H9 (cell line): ENCODE measurements at regions not wholly inside any gene's neighbourhood (a gene's known extent, or its start where the extent isn't known, plus 50 kb on each side); places are given as distances from the start of the nearest gene placed in this dataset.

ENCODE experiments used
- DNase-seq: peaks from one replicate; pipeline ENCODE4 v3.0.0-alpha.2; 2017
- H2AFZ ChIP-seq: one replicate; pipeline ENCODE4 v1.6.1; 2013; ENCODE audit warnings: mild to moderate bottlenecking, low read length, control low read depth, moderate library complexity
- H2AK5ac ChIP-seq: 2 replicates; pipeline ENCODE4 v1.6.1; 2013; ENCODE audit warnings: low read length, control low read depth, mixed read lengths; ENCODE audit not compliant: insufficient read length
- H2BK120ac ChIP-seq: one replicate; pipeline ENCODE4 v1.6.1; 2013; ENCODE audit warnings: low read depth, mild to moderate bottlenecking, low read length, control low read depth, inconsistent platforms; ENCODE audit not compliant: poor library complexity, severe bottlenecking
- H2BK12ac ChIP-seq: 2 replicates; pipeline ENCODE4 v1.6.1; 2013; ENCODE audit warnings: low read length, control low read depth, mixed read lengths, low read depth; ENCODE audit not compliant: insufficient read length
- H2BK15ac ChIP-seq: 2 replicates; pipeline ENCODE4 v1.6.1; 2013; ENCODE audit warnings: low read depth, low read length, control low read depth
- H2BK20ac ChIP-seq: one replicate; pipeline ENCODE4 v1.6.1; 2013; ENCODE audit warnings: low read depth, mild to moderate bottlenecking, low read length, control low read depth, inconsistent platforms; ENCODE audit not compliant: poor library complexity, severe bottlenecking
- H2BK5ac ChIP-seq: 2 replicates; pipeline ENCODE4 v1.6.1; 2013; ENCODE audit warnings: low read length, control low read depth, mixed read lengths; ENCODE audit not compliant: insufficient read length
- H3K14ac ChIP-seq: 2 replicates; pipeline ENCODE4 v1.6.1; 2013; ENCODE audit warnings: low read length, control low read depth; ENCODE audit not compliant: insufficient read depth
- H3K18ac ChIP-seq: 2 replicates; pipeline ENCODE4 v1.6.1; 2013; ENCODE audit warnings: low read depth, mild to moderate bottlenecking, mixed read lengths, low read length, control low read depth; ENCODE audit not compliant: insufficient read length
- H3K23ac ChIP-seq: 2 replicates; pipeline ENCODE4 v1.6.1; 2013; ENCODE audit warnings: low read length, control low read depth, mixed read lengths, low read depth; ENCODE audit not compliant: insufficient read length
- H3K23me2 ChIP-seq: 2 replicates; pipeline ENCODE4 v1.6.1; 2013; ENCODE audit warnings: low read depth, mild to moderate bottlenecking, mixed read lengths, low read length, control low read depth; ENCODE audit not compliant: insufficient read length, poor library complexity, severe bottlenecking
- H3K27ac ChIP-seq: 2 replicates; pipeline ENCODE4 v1.5.1; 2013; ENCODE audit warnings: low read length, control low read depth, mixed read lengths, low read depth; ENCODE audit not compliant: insufficient read length
- H3K27me3 ChIP-seq: 2 replicates; pipeline ENCODE4 v1.6.1; 2013; ENCODE audit warnings: low read length, control low read depth, inconsistent platforms; ENCODE audit not compliant: insufficient read depth
- H3K4ac ChIP-seq: 2 replicates; pipeline ENCODE4 v1.6.1; 2013; ENCODE audit warnings: low read depth, mild to moderate bottlenecking, control low read depth, inconsistent platforms, low read length, moderate library complexity
- H3K4me1 ChIP-seq: 2 replicates; pipeline ENCODE4 v1.6.1; 2013; ENCODE audit warnings: low read length, control low read depth, inconsistent platforms; ENCODE audit not compliant: insufficient read depth
- H3K4me2 ChIP-seq: 2 replicates; pipeline ENCODE4 v1.6.1; 2013; ENCODE audit warnings: low read length, control low read depth, mixed read lengths; ENCODE audit not compliant: insufficient read length, insufficient read depth
- H3K56ac ChIP-seq: 2 replicates; pipeline ENCODE4 v1.6.1; 2013; ENCODE audit warnings: low read depth, mild to moderate bottlenecking, mixed read lengths, low read length, control low read depth; ENCODE audit not compliant: insufficient read length
- H3K79me1 ChIP-seq: 2 replicates; pipeline ENCODE4 v1.6.1; 2013; ENCODE audit warnings: low read depth, mild to moderate bottlenecking, moderate library complexity, low read length, control low read depth, inconsistent platforms; ENCODE audit not compliant: insufficient read depth, poor library complexity, severe bottlenecking
- H3K79me2 ChIP-seq: 2 replicates; pipeline ENCODE4 v1.6.1; 2013; ENCODE audit warnings: low read length, control low read depth, inconsistent platforms; ENCODE audit not compliant: insufficient read depth
- H3K9ac ChIP-seq: 2 replicates; pipeline ENCODE4 v1.6.1; 2013; ENCODE audit warnings: low read length, control low read depth, mixed read lengths; ENCODE audit not compliant: insufficient read length; ENCODE audit errors: extremely low read depth
- H3K9me3 ChIP-seq: one replicate; pipeline ENCODE4 v1.6.1; 2013; ENCODE audit warnings: low read depth, low read length, inconsistent platforms; ENCODE audit not compliant: control insufficient read depth
- H3T11ph ChIP-seq: one replicate; pipeline ENCODE4 v1.6.1; 2013; ENCODE audit warnings: mild to moderate bottlenecking, low read length, control low read depth, inconsistent platforms
- H4K20me1 ChIP-seq: one replicate; pipeline ENCODE4 v1.6.1; 2013; ENCODE audit not compliant: control insufficient read depth, insufficient read length, insufficient read depth
- H4K5ac ChIP-seq: 2 replicates; pipeline ENCODE4 v1.6.1; 2013; ENCODE audit warnings: low read depth, mild to moderate bottlenecking, mixed read lengths, low read length, control low read depth; ENCODE audit not compliant: insufficient read length
- H4K8ac ChIP-seq: replicated peaks from 2 replicates; pipeline ENCODE4 v1.6.1; 2013; ENCODE audit warnings: low read length, control low read depth, mixed read lengths, low read depth; ENCODE audit not compliant: insufficient read length
- H4K91ac ChIP-seq: 2 replicates; pipeline ENCODE4 v1.6.1; 2013; ENCODE audit warnings: low read depth, mild to moderate bottlenecking, moderate library complexity, mixed read lengths, low read length, control low read depth; ENCODE audit not compliant: insufficient read length
- H3K27ac Mint-ChIP-seq, 3 experiments: 2 replicates in 2 of 3; 3 replicates in 1 of 3; pipeline ENCODE4 v1.8.0; 2020 to 2021; ENCODE audit warnings: mixed read lengths in 3 of 3, mild to moderate bottlenecking in 1 of 3, moderate library complexity in 1 of 3
- H3K27me3 Mint-ChIP-seq: 2 replicates; pipeline ENCODE4 v1.8.0; 2021; ENCODE audit warnings: low read depth, mild to moderate bottlenecking, moderate library complexity, mixed read lengths
- H3K36me3 Mint-ChIP-seq, 3 experiments: 2 replicates in 2 of 3; 3 replicates in 1 of 3; pipeline ENCODE4 v1.8.0; 2020 to 2021; ENCODE audit warnings: low read depth in 3 of 3, mixed read lengths in 3 of 3; ENCODE audit not compliant: insufficient read depth in 1 of 3
- H3K4me1 Mint-ChIP-seq, 2 experiments: 2 replicates each; pipeline ENCODE4 v1.8.0; 2020; ENCODE audit warnings: mixed read lengths in 2 of 2
- H3K4me3 Mint-ChIP-seq, 2 experiments: 2 replicates in 1 of 2; 3 replicates in 1 of 2; pipeline ENCODE4 v1.8.0; 2020 to 2021; ENCODE audit warnings: mild to moderate bottlenecking in 2 of 2, mixed read lengths in 2 of 2, moderate library complexity in 1 of 2
- H3K9me3 Mint-ChIP-seq, 2 experiments: 2 replicates in 1 of 2; 3 replicates in 1 of 2; pipeline ENCODE4 v1.8.0; 2020; ENCODE audit warnings: mild to moderate bottlenecking in 2 of 2, mixed read lengths in 2 of 2, moderate library complexity in 1 of 2
- WGBS: extraction: QIAGEN DNeasy Blood & Tissue Kit; methylation state at CpG from one replicate; pipeline ENCODE4 v1.1.7; 2013; ENCODE audit warnings: missing lambda C conversion rate, low lambda C conversion rate, mixed read lengths; ENCODE audit not compliant: insufficient read length; ENCODE audit errors: extremely low coverage; 5-methylcytosine and 5-hydroxymethylcytosine counted together
- TF ChIP-seq, protein P1 (sequence below): fragments of 200-600 bp; sonication (generic); conservative IDR thresholded peaks from 3 replicates; pipeline ENCODE4 v1.8.0; 2021; ENCODE audit warnings: antibody characterized with exemption, mild to moderate bottlenecking

GRCh38 chr18:77899972-77900754, 650.5 kb downstream of the GALR1 start:
- Histone ChIP-seq H3K18ac (peak overlapping the region; percentile 70), H3K4ac (no peak overlapping the region), H2BK15ac (no peak overlapping the region; the same call in 1 of the 2 replicates), H3K79me1 (no peaks in the 10 kb centered on the region), H3K27me3 (no peaks in the 10 kb centered on the region), H3K23me2 (peaks cover 7% of the 10 kb centered on the region), H2BK20ac (no peak overlapping the region), H2BK12ac (no peak overlapping the region), H3T11ph (no peak overlapping the region), H2AFZ (peak overlapping the region; percentile 95), H3K23ac (no peak overlapping the region), H3K14ac (peak overlapping the region; percentile 87), H3K4me2 (peak overlapping the region; percentile 62), H2AK5ac (no peak overlapping the region), H2BK120ac (no peak overlapping the region), H4K20me1 (no peaks in the 10 kb centered on the region), H3K79me2 (no peaks in the 10 kb centered on the region), H4K8ac (no peak overlapping the region), H3K27ac (no peak overlapping the region), H4K5ac (no peak overlapping the region), H4K91ac (no peak overlapping the region), H3K56ac (no peak overlapping the region), H3K4me1 (no peaks in the 10 kb centered on the region; the same call in 1 of the 2 replicates), H2BK5ac (no peak overlapping the region), H3K9me3 (no peaks in the 10 kb centered on the region), H3K9ac (peak overlapping the region; percentile 19)
- Mint-ChIP-seq H3K27me3 (peaks cover 1% of the 10 kb centered on the region; the same call in 1 of the 2 replicates), H3K27ac (no peak overlapping the region), H3K36me3 (no peaks in the 10 kb centered on the region), H3K4me3 (peak overlapping the region; percentile 71 to 74), H3K9me3 (no peaks in the 10 kb centered on the region), H3K4me1 (peaks cover 23 to 25% of the 10 kb centered on the region in 2 experiments)
- no CpG with 5 or more reads among the region's 64 CpGs for WGBS
- TF ChIP-seq, protein P1, sequence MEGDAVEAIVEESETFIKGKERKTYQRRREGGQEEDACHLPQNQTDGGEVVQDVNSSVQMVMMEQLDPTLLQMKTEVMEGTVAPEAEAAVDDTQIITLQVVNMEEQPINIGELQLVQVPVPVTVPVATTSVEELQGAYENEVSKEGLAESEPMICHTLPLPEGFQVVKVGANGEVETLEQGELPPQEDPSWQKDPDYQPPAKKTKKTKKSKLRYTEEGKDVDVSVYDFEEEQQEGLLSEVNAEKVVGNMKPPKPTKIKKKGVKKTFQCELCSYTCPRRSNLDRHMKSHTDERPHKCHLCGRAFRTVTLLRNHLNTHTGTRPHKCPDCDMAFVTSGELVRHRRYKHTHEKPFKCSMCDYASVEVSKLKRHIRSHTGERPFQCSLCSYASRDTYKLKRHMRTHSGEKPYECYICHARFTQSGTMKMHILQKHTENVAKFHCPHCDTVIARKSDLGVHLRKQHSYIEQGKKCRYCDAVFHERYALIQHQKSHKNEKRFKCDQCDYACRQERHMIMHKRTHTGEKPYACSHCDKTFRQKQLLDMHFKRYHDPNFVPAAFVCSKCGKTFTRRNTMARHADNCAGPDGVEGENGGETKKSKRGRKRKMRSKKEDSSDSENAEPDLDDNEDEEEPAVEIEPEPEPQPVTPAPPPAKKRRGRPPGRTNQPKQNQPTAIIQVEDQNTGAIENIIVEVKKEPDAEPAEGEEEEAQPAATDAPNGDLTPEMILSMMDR = peak; percentile 75
- peak; percentile 81 for DNase-seq
